ENCODE measurements at regions not wholly inside any gene's neighbourhood (a gene's known extent, or its start where the extent isn't known, plus 50 kb on each side); places are given as distances from the start of the nearest gene placed in this dataset.
A peak's percentile ranks its signal among the peaks of the same experiment; 100 is the strongest.

- no peak for DNase-seq (ENCODE audit: low read depth in 4 of 4, low spot score in 3 of 4)
Measured at GRCh38 chr15:31852933-31853799, 177.1 kb upstream of the CHRNA7 start.

GRCh38 chr15:31856581-31856980 lies 173.7 kb upstream of the CHRNA7 start:
- no peak for DNase-seq (ENCODE audit: low read depth in 4 of 4, low spot score in 3 of 4)

- DNase-seq (ENCODE audit: low read depth in 4 of 4, low spot score in 3 of 4), result no peak
Measured at GRCh38 chr15:31857194-31857593, 173.1 kb upstream of the CHRNA7 start.

GRCh38 chr15:31858026-31858425 lies 172.3 kb upstream of the CHRNA7 start:
- no peak for DNase-seq (ENCODE audit: low read depth in 4 of 4, low spot score in 3 of 4)

- DNase-seq (ENCODE audit: low read depth in 4 of 4, low spot score in 3 of 4), result no peak
Measured at GRCh38 chr15:31866248-31866647, 164.1 kb upstream of the CHRNA7 start.

GRCh38 chr15:31867536-31868442 lies 162.5 kb upstream of the CHRNA7 start:
- DNase-seq (ENCODE audit: low read depth in 4 of 4, low spot score in 3 of 4), result peak in 3 of 4 donors; percentile 27 to 45 (median 31)

GRCh38 chr15:31869686-31870307 lies 160.5 kb upstream of the CHRNA7 start:
- DNase-seq (ENCODE audit: low read depth in 4 of 4, low spot score in 3 of 4), result peak in 2 of 4 donors; percentile 5 to 11

- peak; percentile 73 to 81 (median 78) for DNase-seq (ENCODE audit: low read depth in 4 of 4, low spot score in 3 of 4)
Measured at GRCh38 chr15:31870328-31871165, 159.8 kb upstream of the CHRNA7 start, which contains the start of gene OTUD7A. Gene OTUD7A, minus strand, starts transcription at chr15:31870673.

- DNase-seq (ENCODE audit: low read depth in 4 of 4, low spot score in 3 of 4), result peak in 1 of 4 donors; percentile 7
Measured at GRCh38 chr15:31871166-31871886, 159.0 kb upstream of the CHRNA7 start.

- DNase-seq (ENCODE audit: low read depth in 4 of 4, low spot score in 3 of 4), result no peak
Measured at GRCh38 chr15:31871887-31872281, 158.4 kb upstream of the CHRNA7 start.

GRCh38 chr15:31887246-31887645 lies 143.1 kb upstream of the CHRNA7 start:
- no peak for DNase-seq (ENCODE audit: low read depth in 4 of 4, low spot score in 3 of 4)

GRCh38 chr15:31892513-31892912 lies 137.8 kb upstream of the CHRNA7 start:
- DNase-seq (ENCODE audit: low read depth in 4 of 4, low spot score in 3 of 4), result no peak

- DNase-seq (ENCODE audit: low read depth in 4 of 4, low spot score in 3 of 4), result no peak
Measured at GRCh38 chr15:31893780-31894179, 136.5 kb upstream of the CHRNA7 start.

GRCh38 chr15:31897746-31898145 lies 132.6 kb upstream of the CHRNA7 start:
- no peak for DNase-seq (ENCODE audit: low read depth in 4 of 4, low spot score in 3 of 4)

GRCh38 chr15:31901501-31901900 lies 128.8 kb upstream of the CHRNA7 start:
- DNase-seq (ENCODE audit: low read depth in 4 of 4, low spot score in 3 of 4), result no peak

- no peak for DNase-seq (ENCODE audit: low read depth in 4 of 4, low spot score in 3 of 4)
Measured at GRCh38 chr15:31905054-31905453, 125.3 kb upstream of the CHRNA7 start.

- DNase-seq (ENCODE audit: low read depth in 4 of 4, low spot score in 3 of 4), result no peak
Measured at GRCh38 chr15:31925541-31925940, 104.8 kb upstream of the CHRNA7 start.

- no peak for DNase-seq (ENCODE audit: low read depth in 4 of 4, low spot score in 3 of 4)
Measured at GRCh38 chr15:31930967-31931366, 99.3 kb upstream of the CHRNA7 start.

- DNase-seq (ENCODE audit: low read depth in 4 of 4, low spot score in 3 of 4), result no peak
Measured at GRCh38 chr15:31932576-31932975, 97.7 kb upstream of the CHRNA7 start.
